Mucosa of descending colon (tissue), 3 donors: ENCODE measurements at regions not wholly inside any gene's neighbourhood (a gene's known extent, or its start where the extent isn't known, plus 50 kb on each side); places are given as distances from the start of the nearest gene placed in this dataset.

Source experiments
- ATAC-seq: fragments of 200-7000 bp; cut with Tn5 transposase; one replicate; pipeline ENCODE4 v1.9.1; 2020; ENCODE audit warnings: mild to moderate bottlenecking, moderate library complexity
- DNase-seq, 3 donors: peaks; one replicate each; pipeline ENCODE4 v3.0.0-alpha.2; 2020
- H3K36me3 ChIP-seq: fragments of 200-600 bp; one replicate; pipeline ENCODE4 v1.8.0; 2021; ENCODE audit warnings: low read depth, mild to moderate bottlenecking
- H3K4me1 ChIP-seq: fragments of 200-600 bp; one replicate; pipeline ENCODE4 v1.8.0; 2021; ENCODE audit warnings: low read depth, mild to moderate bottlenecking
- H3K4me3 ChIP-seq: fragments of 200-600 bp; one replicate; pipeline ENCODE4 v1.8.0; 2021; ENCODE audit warnings: mild to moderate bottlenecking
- H3K9me3 ChIP-seq: fragments of 200-600 bp; one replicate; pipeline ENCODE4 v1.8.0; 2021; ENCODE audit warnings: mild to moderate bottlenecking
- intact Hi-C, 2 donors: fragments of 100-400 bp; cut with DNase I in 1 of 2; cut with micrococcal nuclease in 1 of 2; formaldehyde crosslinking; loops; one replicate each; pipeline versions ENCODE4 v1.11.0 to v1.11.1; 2022; cut with DNase I, micrococcal nuclease
- TF ChIP-seq, protein P1 (sequence below): fragments of 200-600 bp; IDR thresholded peaks from one replicate; pipeline ENCODE4 v1.8.0; 2022; ENCODE audit warnings: antibody characterized with exemption, mild to moderate bottlenecking
- donor health status: DM: no; HTN: no; CAD: no; lungs with moderate emphysema.
- donor health status: DM: no; HTN: no; CAD: no.
- donor health status: DM: no; HTN: yes; CAD: no.

DNA sequence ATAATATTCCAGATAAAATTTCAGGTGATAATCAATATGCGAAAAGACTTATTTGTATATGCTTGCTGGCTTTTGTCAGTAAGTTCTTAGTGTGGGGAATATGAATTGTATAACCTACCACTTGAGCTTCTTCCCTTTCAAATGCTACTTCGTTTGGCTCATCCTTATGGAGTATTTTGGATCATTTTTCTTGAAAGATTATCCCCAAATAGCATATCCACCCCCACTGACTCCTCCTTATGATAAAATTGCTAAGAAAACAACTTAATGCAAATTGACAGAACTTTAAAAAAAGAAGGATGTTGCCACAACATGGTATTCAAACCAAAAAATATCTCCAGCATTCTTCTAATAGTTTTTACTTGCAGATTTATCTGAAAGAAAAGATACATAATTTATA lies 393.3 kb downstream of the PPP3CA start:
- intact Hi-C loops: no loop called here
- Histone ChIP-seq H3K9me3 (no peaks in the 10 kb centered on the region), H3K4me3 (no peak overlapping the region), H3K4me1 (no peaks in the 10 kb centered on the region), H3K36me3 (no peaks in the 10 kb centered on the region)
- TF ChIP-seq, protein P1, sequence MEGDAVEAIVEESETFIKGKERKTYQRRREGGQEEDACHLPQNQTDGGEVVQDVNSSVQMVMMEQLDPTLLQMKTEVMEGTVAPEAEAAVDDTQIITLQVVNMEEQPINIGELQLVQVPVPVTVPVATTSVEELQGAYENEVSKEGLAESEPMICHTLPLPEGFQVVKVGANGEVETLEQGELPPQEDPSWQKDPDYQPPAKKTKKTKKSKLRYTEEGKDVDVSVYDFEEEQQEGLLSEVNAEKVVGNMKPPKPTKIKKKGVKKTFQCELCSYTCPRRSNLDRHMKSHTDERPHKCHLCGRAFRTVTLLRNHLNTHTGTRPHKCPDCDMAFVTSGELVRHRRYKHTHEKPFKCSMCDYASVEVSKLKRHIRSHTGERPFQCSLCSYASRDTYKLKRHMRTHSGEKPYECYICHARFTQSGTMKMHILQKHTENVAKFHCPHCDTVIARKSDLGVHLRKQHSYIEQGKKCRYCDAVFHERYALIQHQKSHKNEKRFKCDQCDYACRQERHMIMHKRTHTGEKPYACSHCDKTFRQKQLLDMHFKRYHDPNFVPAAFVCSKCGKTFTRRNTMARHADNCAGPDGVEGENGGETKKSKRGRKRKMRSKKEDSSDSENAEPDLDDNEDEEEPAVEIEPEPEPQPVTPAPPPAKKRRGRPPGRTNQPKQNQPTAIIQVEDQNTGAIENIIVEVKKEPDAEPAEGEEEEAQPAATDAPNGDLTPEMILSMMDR: no peak
- ATAC-seq (no peak), DNase-seq (no peak)

DNA sequence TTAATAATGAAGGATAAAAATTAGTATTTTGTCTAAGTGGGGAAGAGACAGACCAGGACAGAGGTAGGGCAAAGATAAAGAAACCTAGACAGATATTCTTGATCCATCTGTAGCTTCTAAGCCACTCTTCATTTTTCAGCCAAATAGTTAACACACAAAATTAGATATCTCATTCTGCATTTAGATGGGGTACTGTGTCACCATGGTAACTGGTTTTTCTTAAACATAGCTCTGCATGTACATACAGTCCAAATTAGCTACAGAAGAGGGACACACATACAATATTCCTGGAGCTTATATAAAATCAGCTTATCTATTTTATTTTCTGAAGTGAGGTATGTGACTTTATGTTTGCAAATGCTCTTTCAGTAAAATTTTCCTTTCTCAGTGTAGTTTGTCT lies 393.7 kb downstream of the PPP3CA start:
- no peak for DNase-seq
- H3K4me1 ChIP-seq: no peaks in the 10 kb centered on the region
- intact Hi-C loops: no loop called here
- ATAC-seq: no peak
- TF ChIP-seq, protein P1: no peak
- H3K36me3 ChIP-seq: no peaks in the 10 kb centered on the region
- no peaks in the 10 kb centered on the region for H3K9me3 ChIP-seq
- H3K4me3 ChIP-seq: no peak overlapping the region

DNA sequence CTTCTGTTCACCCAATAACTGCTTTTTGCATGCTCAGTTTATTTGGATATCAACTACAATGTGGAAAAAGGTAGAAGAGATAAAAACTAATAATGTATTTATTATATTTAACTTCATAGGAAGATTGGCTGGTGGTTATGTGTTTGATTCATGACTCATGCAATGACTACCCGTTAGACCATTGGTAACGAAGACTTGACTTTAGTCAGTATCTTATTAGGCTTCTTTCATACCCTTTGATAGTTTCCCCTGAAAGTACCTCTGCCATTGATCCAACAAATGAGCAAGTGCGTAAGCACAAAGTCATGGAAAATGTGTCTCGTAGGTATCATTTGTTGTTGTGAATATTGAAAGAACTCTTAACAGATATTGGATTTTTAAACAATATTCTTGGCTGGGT lies 394.7 kb downstream of the PPP3CA start:
- Histone ChIP-seq H3K9me3 (no peaks in the 10 kb centered on the region), H3K36me3 (no peaks in the 10 kb centered on the region), H3K4me3 (no peak overlapping the region), H3K4me1 (no peaks in the 10 kb centered on the region)
- DNase-seq (no peak), ATAC-seq (no peak)
- TF ChIP-seq, protein P1: no peak
- intact Hi-C loops: no loop called here

DNA sequence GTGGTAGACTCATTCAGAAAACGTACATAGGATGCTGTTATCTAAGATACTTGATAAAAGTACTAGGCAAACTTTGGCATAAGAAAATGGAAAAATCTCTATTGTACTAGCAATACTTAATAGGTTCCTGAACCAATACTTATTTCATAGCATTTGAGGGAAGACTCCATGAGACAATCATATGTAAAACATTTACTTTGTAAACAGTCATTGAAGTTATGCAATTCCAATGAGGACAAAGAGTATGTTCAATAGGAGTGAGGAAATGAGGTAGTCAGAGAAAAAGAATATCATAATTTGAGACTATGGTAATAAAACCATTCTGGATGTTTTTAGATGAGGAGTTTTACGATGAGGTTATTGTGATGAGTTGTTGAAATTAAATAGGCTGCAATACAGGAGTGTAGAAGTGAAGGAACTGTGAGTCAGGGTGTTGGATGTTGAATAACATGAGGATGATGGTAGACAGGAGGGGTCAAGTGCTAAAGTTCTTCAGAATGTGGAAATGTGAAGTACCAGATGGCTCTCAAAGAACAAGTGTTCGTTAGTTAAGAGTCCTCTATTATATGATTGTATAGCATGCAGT lies 397.9 kb downstream of the PPP3CA start:
- no peaks in the 10 kb centered on the region for H3K9me3 ChIP-seq
- ATAC-seq (peak; percentile 80), DNase-seq (no peak)
- no peaks in the 10 kb centered on the region for H3K4me1 ChIP-seq
- no peaks in the 10 kb centered on the region for H3K36me3 ChIP-seq
- intact Hi-C loops: no loop called here
- no peak overlapping the region for H3K4me3 ChIP-seq
- TF ChIP-seq, protein P1: no peak

DNA sequence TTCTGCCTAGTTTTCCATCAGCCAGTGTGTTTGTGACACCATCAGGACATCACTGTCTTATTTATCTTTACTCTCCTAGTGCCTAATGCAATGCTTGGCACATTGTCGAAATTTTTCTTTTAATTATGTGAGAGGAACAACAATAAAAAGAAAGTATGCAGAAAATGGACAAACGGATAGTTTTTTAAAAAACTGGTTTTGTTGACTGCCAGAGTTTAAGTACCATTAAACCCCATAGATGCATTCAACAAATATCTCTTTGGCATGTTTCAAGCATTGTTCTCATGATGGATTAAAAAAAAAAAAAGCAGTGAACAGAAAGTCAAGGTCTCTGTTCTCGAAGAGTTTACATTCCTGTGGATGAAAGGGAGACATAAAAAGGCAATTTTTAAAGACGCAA lies 398.4 kb downstream of the PPP3CA start:
- no peak for DNase-seq
- ATAC-seq: no peak
- TF ChIP-seq, protein P1: no peak
- H3K36me3 ChIP-seq: no peaks in the 10 kb centered on the region
- no peaks in the 10 kb centered on the region for H3K4me1 ChIP-seq
- no peak overlapping the region for H3K4me3 ChIP-seq
- no peaks in the 10 kb centered on the region for H3K9me3 ChIP-seq
- intact Hi-C loops: no loop called here

DNA sequence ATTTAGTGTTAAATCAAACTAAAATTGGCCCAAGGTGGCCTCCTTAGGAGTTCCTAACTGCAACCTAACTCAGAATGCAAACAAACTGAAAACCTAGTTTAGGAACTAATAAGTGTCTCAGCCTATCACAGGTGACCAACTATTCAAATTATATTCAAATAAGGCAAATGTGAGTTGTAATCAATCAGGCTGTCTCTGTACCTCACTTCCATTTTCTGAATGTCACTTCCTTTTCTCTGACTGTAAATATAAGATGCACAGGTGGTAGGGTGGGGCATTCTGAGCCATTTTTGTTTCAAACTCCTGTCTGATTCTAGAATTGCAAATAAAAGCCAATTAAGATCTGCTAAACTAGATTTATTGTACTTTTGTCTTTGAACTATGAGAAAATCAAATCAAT lies 401.5 kb downstream of the PPP3CA start:
- no peaks in the 10 kb centered on the region for H3K9me3 ChIP-seq
- no peaks in the 10 kb centered on the region for H3K4me1 ChIP-seq
- intact Hi-C loops: no loop called here
- TF ChIP-seq, protein P1: no peak
- no peaks in the 10 kb centered on the region for H3K36me3 ChIP-seq
- DNase-seq (no peak), ATAC-seq (no peak)
- no peak overlapping the region for H3K4me3 ChIP-seq
